K562 (cell line): ENCODE measurements at regions not wholly inside any gene's neighbourhood (a gene's known extent, or its start where the extent isn't known, plus 50 kb on each side); places are given as distances from the start of the nearest gene placed in this dataset.

Experiments
- ARID3A ChIP-seq: IDR thresholded peaks from 2 replicates; pipeline ENCODE4 v1.6.1; 2012; ENCODE audit warnings: low read depth, low read length, improper control_type of control experiment, borderline replicate concordance
- DEAF1 ChIP-seq: fragments of 450-650 bp; formaldehyde crosslinking; IDR thresholded peaks from 2 replicates; pipeline ENCODE4 v1.4.0; 2020; ENCODE audit warnings: mild to moderate bottlenecking, moderate library complexity
- DPF2 ChIP-seq: fragments of 450-650 bp; IDR thresholded peaks from 2 replicates; pipeline ENCODE4 v1.6.1; 2016
- FOSL1 ChIP-seq: fragments of 200-800 bp; sonication (Bioruptor generic); conservative IDR thresholded peaks from 2 replicates; pipeline ENCODE4 v1.6.1; 2016; ENCODE audit warnings: missing genetic modification characterization, missing compliant biosample characterization
- GTF2A2 ChIP-seq: IDR thresholded peaks from 2 replicates; pipeline ENCODE4 v1.6.1; 2016; ENCODE audit warnings: mild to moderate bottlenecking, missing genetic modification characterization, missing compliant biosample characterization
- KDM2B ChIP-seq: fragments of 250-450 bp; sonication (Bioruptor Pico); IDR thresholded peaks from 2 replicates; pipeline ENCODE4 v1.8.0; 2021; ENCODE audit warnings: mild to moderate bottlenecking, moderate library complexity
- LCOR ChIP-seq: sonication (generic); formaldehyde crosslinking; IDR thresholded peaks from 2 replicates; pipeline ENCODE4 v1.8.0; 2022; ENCODE audit warnings: mild to moderate bottlenecking, missing genetic modification reagents
- MBD2 ChIP-seq: sonication (generic); IDR thresholded peaks from 2 replicates; pipeline ENCODE4 v1.6.1; 2016; ENCODE audit warnings: low read depth, borderline replicate concordance
- PML ChIP-seq: IDR thresholded peaks from 2 replicates; pipeline ENCODE4 v1.6.1; 2012; ENCODE audit warnings: low read length, inconsistent platforms
- SUPT5H ChIP-seq: fragments of 450-650 bp; IDR thresholded peaks from 2 replicates; pipeline ENCODE4 v1.6.1; 2016
- UBTF ChIP-seq, 2 experiments: IDR thresholded peaks; 2 replicates each; pipeline ENCODE4 v1.6.1; 2012; ENCODE audit warnings: improper control_type of control experiment in 2 of 2, low read depth in 2 of 2, low read length in 2 of 2, borderline replicate concordance in 1 of 2
- ZNF324 ChIP-seq: fragments of 250-450 bp; sonication (Bioruptor Pico); IDR thresholded peaks from 2 replicates; pipeline ENCODE4 v1.4.0; 2020; ENCODE audit warnings: mild to moderate bottlenecking
- ZNF644 ChIP-seq: fragments of 200-800 bp; sonication (Bioruptor generic); IDR thresholded peaks from 2 replicates; pipeline ENCODE4 v1.6.1; 2016; ENCODE audit warnings: low read depth, missing genetic modification characterization, missing compliant biosample characterization
- TF ChIP-seq, protein P1 (sequence below): fragments of 450-650 bp; IDR thresholded peaks from 2 replicates; pipeline ENCODE4 v1.6.1; 2016; ENCODE audit warnings: antibody characterized with exemption
- TF ChIP-seq, protein P2 (sequence below): sonication (generic); formaldehyde crosslinking; IDR thresholded peaks from 2 replicates; pipeline ENCODE4 v1.8.0; 2022; ENCODE audit warnings: mild to moderate bottlenecking, missing genetic modification reagents, borderline replicate concordance
- TF ChIP-seq, protein P3 (sequence below): sonication (generic); IDR thresholded peaks from 2 replicates; pipeline ENCODE4 v1.6.1; 2016

- peak in 1 of 2 experiments; percentile 24; a peak in 1 of 4 replicates for TF ChIP-seq UBTF (IDR thresholded peaks at IDR 0.05; ENCODE audit: borderline replicate concordance in 1 of 2, low read depth in 2 of 2, low read length in 2 of 2)
- peak; percentile 96 for TF ChIP-seq LCOR (CRISPR knock-in tag)
- TF ChIP-seq FOSL1 (tag) = peak; percentile 96
- TF ChIP-seq GTF2A2 (tag) = no peak
- peak; percentile 46 for TF ChIP-seq DEAF1 (CRISPR knock-in tag)
- TF ChIP-seq MBD2 = peak; percentile 88
- TF ChIP-seq, protein P1, sequence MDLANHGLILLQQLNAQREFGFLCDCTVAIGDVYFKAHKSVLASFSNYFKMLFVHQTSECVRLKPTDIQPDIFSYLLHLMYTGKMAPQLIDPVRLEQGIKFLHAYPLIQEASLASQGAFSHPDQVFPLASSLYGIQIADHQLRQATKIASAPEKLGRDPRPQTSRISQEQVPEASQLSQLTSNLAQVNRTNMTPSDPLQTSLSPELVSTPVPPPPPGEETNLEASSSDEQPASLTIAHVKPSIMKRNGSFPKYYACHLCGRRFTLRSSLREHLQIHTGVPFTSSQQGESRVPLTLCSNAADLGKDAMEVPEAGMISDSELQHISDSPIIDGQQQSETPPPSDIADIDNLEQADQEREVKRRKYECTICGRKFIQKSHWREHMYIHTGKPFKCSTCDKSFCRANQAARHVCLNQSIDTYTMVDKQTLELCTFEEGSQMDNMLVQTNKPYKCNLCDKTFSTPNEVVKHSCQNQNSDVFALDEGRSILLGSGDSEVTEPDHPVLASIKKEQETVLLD = peak; percentile 88; the same call in 1 of the 2 replicates
- no peak for TF ChIP-seq KDM2B (CRISPR knock-in tag)
- peak; percentile 89 for TF ChIP-seq PML
- no peak for TF ChIP-seq SUPT5H
- TF ChIP-seq, protein P2, sequence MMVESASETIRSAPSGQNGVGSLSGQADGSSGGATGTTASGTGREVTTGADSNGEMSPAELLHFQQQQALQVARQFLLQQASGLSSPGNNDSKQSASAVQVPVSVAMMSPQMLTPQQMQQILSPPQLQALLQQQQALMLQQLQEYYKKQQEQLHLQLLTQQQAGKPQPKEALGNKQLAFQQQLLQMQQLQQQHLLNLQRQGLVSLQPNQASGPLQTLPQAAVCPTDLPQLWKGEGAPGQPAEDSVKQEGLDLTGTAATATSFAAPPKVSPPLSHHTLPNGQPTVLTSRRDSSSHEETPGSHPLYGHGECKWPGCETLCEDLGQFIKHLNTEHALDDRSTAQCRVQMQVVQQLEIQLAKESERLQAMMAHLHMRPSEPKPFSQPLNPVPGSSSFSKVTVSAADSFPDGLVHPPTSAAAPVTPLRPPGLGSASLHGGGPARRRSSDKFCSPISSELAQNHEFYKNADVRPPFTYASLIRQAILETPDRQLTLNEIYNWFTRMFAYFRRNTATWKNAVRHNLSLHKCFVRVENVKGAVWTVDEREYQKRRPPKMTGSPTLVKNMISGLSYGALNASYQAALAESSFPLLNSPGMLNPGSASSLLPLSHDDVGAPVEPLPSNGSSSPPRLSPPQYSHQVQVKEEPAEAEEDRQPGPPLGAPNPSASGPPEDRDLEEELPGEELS (CRISPR knock-in tag) = 0 out of 2 replicates have a peak, but pooled peaks have one; percentile 61
- TF ChIP-seq, protein P3, sequence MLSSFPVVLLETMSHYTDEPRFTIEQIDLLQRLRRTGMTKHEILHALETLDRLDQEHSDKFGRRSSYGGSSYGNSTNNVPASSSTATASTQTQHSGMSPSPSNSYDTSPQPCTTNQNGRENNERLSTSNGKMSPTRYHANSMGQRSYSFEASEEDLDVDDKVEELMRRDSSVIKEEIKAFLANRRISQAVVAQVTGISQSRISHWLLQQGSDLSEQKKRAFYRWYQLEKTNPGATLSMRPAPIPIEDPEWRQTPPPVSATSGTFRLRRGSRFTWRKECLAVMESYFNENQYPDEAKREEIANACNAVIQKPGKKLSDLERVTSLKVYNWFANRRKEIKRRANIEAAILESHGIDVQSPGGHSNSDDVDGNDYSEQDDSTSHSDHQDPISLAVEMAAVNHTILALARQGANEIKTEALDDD = peak; percentile 92
- TF ChIP-seq ZNF324 (CRISPR knock-in tag) = peak; percentile 58; the same call in 1 of the 2 replicates
- peak; percentile 96; the same call in 1 of the 2 replicates for TF ChIP-seq ARID3A
- TF ChIP-seq DPF2 = peak; percentile 98
- TF ChIP-seq ZNF644 (tag) = 0 out of 2 replicates have a peak, but pooled peaks have one; percentile 55
Observed at GRCh38 chr6:15905488-15906419, 223.1 kb upstream of the MYLIP start (continued).
